ENCODE measurements at regions not wholly inside any gene's neighbourhood (a gene's known extent, or its start where the extent isn't known, plus 50 kb on each side); places are given as distances from the start of the nearest gene placed in this dataset.

DNA sequence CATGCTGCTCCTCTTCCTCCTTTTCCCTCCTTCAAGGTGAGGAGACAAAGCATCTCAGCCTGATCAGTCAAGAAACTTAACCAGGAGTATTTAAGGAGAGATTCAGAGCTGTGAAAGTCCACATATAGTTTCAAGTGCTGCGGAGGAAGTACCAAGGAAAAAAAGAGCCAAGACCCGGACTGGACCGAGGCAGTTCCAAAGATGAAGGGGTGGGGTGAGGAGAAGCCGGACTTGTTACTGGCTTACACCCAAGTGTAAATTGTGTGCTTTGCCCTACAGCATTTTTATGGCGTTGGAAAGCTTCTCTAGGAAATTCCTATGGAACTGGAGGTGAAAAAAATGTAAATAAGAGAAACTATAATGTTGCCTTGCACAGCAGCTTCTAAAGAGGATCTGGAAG, 263.1 kb downstream of the GRIN2B start:
- TF ChIP-seq, protein P1, sequence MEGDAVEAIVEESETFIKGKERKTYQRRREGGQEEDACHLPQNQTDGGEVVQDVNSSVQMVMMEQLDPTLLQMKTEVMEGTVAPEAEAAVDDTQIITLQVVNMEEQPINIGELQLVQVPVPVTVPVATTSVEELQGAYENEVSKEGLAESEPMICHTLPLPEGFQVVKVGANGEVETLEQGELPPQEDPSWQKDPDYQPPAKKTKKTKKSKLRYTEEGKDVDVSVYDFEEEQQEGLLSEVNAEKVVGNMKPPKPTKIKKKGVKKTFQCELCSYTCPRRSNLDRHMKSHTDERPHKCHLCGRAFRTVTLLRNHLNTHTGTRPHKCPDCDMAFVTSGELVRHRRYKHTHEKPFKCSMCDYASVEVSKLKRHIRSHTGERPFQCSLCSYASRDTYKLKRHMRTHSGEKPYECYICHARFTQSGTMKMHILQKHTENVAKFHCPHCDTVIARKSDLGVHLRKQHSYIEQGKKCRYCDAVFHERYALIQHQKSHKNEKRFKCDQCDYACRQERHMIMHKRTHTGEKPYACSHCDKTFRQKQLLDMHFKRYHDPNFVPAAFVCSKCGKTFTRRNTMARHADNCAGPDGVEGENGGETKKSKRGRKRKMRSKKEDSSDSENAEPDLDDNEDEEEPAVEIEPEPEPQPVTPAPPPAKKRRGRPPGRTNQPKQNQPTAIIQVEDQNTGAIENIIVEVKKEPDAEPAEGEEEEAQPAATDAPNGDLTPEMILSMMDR (IDR thresholded peaks at IDR 0.05; ENCODE audit: low read length), result no peak
- no peak for TF ChIP-seq EZH2 (IDR thresholded peaks at IDR 0.05; ENCODE audit: borderline replicate concordance, low read length)

Data from OCI-LY1 (cell line).